GM18498 (cell line): ENCODE measurements at regions not wholly inside any gene's neighbourhood (a gene's known extent, or its start where the extent isn't known, plus 50 kb on each side); places are given as distances from the start of the nearest gene placed in this dataset.
"Not testable (repeated sequence)": the region's sequence is repeated elsewhere in the genome, so short reads cannot be mapped to it uniquely, and the experiment has no call there.

Experiments
- ATAC-seq: cut with Tn5 transposase; IDR thresholded peaks from one replicate; pipeline ENCODE4 v1.9.1; 2021; ENCODE audit warnings: mild to moderate bottlenecking, moderate library complexity; ENCODE audit not compliant: unreplicated experiment

DNA sequence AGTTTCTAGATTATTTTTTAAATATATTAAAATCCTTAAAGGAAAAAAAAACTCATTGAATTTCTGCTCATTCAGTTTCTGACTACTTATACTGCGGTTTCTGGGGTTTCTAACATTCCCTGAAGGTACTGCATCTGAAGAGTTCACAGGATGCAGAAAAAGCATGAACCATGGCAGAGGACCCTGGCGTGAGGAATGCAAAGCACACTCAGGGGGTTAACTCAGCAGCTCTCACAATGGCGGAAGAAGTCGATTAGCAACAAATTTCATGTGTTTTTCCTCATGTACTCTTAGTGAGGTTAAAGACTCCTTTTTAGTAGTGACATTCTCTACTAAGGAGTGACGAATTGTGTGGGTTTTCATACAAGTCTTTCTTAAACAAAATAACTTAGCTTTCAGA, 975.6 kb downstream of the NCAM2 start:
- ATAC-seq, result no peak

DNA sequence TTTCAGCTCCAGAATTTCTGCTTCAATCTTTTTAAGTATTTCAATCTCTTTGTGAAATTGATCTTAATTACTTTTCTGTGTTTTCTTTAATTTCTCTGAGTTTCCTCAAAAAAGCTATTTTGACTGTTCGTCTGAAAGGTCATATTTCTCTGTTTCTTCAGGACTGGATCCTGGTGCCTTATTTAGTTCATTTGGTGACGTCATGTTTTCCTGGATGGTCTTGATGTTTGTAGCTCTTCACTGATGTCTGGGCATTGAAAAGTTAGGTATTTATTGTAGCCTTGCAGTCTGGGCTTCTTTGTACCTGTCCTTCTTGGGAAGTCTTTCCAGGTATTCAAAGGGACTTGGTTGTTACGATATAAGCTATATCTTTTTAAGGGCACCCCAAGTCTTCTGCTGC, 998.7 kb downstream of the NCAM2 start:
- ATAC-seq, result no peak

DNA sequence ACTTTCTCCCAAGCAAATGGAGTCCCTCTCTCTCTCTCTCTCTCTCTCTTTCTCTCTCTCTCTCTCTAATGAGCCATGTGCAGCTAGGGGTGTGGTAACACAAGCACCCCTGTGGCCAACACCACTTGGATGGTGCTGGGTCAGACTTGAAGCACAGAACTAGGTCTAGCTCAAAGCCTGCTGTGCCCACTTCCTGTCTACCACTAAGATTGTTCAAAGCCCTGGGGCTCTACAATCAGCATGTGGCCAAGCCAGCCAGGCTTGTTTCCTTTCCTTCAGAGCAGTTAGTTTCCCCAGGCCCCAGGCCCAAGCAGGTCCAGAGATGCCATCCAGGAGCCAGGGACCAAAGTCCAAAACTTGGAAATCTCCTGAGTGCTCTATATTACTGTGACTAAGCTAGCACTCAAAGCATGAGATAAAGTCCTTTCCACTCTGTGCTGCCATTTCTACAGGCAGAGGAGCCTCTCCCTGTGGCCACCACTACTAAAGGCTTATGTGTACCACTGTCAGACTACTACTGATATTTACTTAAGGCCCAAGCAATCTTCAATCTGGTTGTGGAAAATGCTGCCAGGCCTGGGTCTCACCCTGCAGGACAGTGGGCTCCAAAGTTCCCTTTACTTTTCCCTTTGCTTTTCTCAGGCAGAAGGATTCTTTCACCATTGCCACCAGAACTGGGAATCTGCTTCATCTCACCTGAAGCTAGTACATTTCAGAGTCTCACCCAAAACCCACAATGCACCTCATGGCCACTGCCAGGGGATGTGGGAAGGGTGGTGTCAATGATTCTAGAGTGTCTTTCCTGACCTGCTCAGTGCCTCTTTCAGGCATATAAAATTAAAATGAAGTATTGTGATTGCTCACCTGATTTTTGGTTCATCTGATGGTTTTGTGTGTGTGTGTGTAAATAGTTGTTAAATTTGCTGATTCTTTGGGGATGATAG, 999.5 kb downstream of the NCAM2 start:
- no peak for ATAC-seq

DNA sequence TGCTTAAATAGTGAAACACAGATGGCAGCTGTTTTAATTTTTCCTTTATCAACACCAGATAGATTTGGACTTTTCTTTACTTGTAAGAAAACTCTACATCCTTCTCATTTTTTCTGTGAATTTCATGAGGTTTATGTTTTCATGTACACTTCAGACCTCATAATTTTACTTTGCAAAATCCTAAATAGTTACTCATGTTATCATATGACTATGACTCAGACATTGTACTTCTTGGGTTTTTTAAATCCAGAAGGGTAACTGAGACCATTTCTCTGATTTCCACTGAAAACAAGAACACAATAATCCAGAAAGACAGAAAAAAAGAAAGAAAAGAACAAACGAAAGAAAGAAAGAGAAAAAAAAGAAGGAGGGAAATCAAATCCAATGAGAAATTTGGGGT, 1021.6 kb downstream of the NCAM2 start:
- ATAC-seq, result no peak

DNA sequence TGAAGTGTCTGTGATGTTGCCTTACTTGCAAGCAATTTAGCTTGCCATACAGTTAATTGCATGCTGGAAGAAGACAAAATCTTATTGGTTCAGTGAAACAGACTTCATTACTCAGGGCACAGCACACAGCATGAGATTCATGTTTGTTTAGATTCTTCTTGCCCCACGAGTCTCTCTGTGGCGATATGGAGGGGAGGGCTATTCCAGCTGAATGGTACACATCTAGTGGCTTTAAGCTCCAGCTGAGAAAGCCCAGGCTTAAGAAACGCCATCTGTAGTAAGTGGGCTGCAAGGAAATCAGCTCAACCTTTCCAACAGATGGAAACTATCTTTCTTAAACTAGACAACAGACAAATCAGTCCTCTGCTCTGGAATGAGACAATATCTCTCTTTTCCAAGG, 1022.0 kb downstream of the NCAM2 start:
- no peak for ATAC-seq

DNA sequence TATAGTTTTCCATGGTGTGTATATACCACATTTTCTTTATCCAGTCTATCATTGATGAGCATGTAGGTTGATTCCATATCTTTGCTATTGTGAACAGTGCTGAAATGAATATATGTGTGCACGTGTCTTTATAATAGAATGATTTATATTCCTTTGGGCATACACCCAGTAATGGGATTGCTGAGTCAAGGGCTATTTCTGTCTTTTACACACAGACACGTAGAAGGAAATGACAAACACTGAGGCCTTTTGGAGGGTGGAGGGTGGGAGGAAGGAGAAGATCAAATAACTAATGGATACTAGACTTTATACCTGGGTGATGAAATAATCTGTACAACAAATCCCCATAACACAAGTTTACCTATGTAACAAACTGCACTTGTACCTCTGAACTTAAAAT, 1025.7 kb downstream of the NCAM2 start:
- ATAC-seq, result not testable (repeated sequence)

DNA sequence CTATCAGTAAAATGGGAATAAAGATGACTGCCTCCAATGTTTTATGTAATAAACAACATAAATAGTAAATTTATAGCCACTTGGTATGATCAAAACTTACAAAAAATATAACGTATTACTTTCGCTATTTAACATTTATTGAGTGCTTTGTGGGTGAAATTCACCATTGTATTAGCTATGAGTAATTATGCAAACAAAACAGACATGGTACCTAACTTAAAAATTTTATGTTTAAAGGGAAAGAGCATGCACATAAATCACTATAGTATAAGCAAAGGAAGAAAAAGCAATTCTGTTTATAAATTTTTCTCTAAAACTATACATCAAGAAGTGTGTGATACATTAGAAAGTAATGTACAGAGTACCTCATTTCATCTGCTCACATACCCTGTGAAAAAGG, 1046.2 kb downstream of the NCAM2 start:
- no peak for ATAC-seq

DNA sequence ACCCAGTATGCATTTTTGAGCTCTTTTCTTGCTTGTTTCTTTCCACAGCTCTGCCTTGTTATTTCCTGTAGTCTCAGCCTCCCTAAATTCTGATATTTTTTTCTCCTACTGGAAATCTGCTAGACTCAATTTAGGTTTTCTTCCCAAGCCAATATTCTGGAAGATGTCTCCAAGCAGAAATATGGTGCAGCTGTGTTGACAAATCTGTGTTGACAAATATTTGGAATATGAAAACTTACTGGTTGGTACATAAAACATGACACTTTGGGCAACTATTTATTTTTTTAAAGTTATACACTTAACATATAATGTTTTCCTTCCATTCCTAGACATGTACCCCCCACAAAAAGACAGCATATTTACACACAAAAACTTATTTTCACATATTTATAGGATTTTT, 1048.4 kb downstream of the NCAM2 start:
- no peak for ATAC-seq

DNA sequence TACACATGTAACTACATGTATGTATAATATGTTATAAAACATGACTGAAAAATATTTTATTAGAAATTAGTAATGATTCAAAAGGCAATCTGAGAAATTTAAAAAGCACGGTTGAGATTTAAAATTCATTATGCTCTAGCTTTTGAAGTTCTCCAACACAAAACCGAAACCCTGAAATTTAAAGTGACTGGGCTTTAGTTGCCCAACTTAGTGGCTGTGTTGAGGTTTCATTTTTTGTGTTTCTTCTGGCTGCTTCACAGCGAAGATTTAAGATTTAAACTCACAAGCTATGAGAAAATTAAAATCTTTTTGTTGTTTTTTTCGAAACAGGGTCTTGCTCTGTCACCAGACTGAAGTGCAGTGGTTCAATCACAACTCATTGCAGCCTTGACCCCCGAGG, 1058.7 kb downstream of the NCAM2 start:
- ATAC-seq, result no peak

DNA sequence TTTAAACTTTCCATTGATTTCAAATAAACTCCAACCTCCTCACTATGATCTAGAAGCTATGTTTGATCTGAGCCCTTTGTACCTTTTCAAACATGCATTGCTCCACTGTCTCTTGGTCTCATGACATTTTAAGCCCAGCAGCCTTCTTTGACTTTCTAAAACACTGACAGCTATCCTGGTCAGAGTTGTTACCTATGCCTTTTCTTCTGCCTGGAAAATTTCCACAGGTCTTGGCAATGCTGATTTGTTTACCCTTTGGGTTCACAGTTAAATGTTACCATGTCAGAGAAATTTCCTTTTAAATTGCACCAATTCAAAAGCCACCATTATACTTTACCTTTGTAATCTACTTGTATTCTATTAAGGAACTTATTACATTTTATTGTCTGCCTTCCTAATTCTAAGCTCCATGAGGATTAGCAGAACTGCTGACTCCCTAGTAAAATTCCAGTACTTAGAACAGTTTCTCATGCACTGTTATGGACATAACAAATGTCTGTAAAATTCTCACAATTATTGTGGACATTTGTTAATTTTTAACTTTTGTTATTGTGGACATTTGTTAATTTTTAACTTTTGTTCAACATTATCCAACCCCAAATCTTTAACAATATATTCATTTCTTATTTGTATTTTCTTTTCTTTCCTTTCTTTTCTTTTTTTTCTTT, 1064.4 kb downstream of the NCAM2 start:
- no peak for ATAC-seq

DNA sequence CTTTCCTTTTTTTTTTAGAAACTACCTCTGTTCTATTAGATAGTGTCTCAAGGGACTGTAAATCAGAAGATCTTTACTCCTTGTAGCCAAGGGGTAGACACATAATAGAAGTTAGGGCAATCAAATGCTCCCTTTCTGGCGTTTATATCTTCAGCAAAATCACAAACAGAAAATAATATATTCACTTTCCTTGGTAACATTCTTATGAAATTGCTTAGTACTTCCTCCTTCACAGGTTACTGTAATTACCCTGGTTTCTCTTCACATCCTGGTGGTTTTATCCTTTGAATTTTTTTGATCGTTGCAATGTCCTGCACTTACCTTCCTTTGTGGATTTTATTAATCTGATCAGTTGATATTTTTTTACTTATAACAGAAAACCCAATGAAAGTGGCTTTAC, 1064.9 kb downstream of the NCAM2 start:
- no peak for ATAC-seq

DNA sequence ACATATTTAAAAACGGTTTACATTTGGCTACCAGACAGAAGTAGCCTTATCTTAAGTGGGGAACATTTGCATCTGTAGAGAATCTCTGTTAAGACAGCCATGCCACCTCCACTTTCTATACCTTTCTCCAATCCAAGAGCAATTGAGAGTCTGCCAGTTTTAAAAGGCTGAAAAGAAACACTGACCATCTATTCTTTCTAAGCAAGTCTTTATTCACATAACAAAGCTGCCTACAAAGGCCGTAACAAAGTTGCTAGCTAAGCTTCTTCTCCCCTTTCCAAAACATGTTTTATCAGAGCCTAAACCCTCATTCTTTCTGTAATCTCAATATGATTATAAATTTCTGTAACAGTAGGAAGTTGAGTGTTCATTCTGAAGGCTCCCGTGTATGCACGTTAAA, 1078.3 kb downstream of the NCAM2 start:
- no peak for ATAC-seq

DNA sequence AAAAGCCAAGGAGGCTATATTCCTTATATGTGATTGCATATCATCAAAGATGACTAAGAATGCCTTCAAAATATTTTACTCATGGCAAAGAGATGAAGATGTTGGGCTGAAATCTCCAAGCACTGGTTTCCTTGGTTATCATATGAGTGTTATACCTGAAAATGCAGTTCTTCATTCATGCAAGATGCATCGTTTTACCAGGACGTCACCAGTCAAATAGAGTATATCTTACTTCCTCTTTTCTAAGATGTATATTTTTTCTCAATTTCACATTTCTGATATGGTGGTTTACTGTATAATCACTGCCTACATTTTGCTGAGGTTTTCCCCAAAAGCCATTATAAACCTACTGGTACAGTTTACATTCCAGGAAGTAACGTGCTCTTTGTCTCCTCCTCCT, 1085.7 kb downstream of the NCAM2 start:
- ATAC-seq, result no peak

DNA sequence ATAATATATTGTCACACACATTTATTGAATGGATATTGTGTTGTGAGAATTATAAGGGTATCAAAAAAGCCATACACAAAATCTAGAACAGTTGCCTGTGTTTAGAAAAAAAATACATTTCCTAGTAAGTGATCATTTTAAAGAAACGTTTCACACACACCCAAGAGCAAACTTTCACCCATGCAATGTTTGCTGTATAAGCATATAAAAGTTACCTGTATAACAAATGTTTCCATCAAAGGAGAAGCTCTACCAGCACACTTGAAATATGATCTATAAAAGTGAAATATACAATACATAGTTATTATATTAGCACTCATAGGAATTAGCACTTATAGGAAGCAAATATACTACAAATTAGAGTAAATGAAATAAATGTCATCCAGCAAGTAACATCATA, 1098.1 kb downstream of the NCAM2 start:
- no peak for ATAC-seq

DNA sequence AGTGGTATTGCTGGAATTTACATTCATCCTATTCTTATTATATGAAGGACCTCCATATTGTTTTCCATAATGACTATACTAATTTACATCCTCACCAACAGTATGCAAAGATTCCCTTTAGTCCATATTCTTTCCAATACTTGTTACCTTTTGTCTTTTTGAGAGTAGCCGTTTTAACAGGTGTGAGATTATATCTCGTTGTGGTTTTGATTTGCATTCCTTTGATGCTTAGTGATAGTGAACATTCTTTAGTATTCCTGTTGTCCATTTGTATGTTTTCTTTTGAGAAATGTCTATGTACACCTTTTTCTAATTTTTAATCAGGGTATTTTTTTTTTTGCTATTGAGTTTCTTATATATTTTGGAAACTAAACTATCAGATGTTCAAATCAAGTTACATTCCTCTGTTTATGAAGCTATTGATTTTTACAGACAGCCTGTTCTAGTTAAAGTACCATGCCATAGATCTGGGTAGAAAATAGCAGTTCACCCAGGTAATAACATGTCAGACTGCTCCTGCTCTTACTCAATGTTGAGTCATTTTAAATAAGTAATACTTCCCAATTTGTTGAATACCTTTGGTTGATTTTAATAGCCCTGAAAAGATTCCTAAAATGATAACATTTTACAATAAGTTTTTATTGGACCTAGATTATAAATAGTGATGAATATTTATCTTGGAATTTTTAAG, 1108.7 kb downstream of the NCAM2 start:
- no peak for ATAC-seq

DNA sequence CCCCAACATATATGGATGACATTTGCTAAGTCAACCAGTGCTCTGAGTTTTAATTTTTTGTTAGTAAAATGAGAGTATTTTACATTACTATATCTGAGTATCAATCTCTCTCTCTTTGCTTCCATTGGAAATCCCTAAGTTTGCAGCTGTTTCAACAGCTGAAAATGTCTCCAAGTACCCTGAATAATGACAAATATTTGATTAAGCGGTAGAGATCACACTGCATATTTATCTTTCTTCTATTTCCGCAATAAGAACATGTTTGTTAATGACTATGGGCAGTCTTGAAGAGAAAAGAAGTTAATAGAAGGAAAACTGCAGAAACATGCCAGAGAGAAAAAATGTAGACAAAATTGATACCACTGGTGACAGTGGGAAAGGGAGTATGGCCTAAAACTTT, 1117.5 kb downstream of the NCAM2 start:
- ATAC-seq, result no peak

DNA sequence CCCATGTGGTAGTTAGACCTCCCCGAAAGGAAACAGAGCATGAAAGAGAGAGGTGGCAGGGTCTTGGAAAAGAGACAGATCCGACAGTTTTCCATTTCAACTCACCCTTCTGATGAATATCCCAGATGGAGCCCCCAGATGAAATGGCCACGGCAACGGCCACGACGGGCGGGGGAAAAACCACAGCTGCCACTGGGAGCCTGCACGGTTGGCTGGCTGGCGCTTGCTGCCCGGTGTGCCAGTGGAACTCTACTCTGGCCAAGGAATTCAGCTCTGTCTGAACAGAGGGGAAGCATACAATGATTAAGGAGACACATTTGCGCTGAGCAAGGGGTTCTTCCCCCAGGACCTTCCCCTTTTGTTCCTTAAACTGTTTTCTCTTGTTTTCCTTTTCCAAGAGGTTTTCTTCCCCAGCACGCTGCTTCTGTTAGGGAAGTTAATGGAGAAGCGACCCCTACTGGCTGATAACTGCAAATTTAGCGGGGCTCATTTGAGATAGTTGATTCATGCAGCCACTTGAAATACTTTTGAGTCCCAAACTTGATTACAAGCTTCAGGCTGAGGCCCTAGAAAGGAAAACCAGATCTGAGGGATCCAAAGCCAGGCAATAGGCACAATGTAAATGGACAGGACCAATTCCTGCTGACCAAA, 1122.5 kb downstream of the NCAM2 start:
- ATAC-seq, result no peak

DNA sequence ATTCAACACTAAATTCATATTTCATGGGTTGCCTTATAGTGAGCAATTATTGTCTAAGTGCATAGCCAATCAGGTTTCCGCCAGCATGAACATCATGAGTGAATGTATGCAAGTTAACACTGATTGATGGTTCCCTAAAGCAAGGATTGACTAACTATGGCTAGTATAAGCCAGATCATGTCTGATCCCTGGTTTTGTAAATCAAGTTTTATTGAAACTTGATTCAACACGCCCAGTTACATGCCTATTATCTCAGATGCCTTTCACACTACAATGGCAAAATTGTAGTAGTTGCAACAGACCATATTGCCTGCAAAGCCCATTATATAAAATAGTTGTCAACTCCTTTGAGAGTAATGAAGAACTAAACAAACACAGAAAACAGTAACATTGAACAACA, 1127.4 kb downstream of the NCAM2 start:
- ATAC-seq, result no peak

DNA sequence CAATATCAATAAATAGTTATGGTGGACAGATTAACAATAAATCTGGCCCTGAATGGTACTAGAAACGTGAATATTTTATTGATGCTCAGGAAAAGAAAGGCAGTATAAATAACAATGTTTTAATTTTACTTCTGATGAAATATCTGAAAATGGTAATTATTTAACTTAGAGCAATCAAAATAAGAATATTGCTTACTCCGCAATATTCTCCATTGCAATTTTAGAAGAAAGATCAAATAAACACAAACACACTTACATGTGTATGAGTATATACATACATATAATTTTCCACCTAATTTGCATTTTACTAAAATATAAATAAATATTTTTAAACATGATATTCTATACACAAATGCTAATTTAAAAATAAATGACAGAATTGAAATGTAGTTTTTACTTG, 1130.5 kb downstream of the NCAM2 start:
- no peak for ATAC-seq

DNA sequence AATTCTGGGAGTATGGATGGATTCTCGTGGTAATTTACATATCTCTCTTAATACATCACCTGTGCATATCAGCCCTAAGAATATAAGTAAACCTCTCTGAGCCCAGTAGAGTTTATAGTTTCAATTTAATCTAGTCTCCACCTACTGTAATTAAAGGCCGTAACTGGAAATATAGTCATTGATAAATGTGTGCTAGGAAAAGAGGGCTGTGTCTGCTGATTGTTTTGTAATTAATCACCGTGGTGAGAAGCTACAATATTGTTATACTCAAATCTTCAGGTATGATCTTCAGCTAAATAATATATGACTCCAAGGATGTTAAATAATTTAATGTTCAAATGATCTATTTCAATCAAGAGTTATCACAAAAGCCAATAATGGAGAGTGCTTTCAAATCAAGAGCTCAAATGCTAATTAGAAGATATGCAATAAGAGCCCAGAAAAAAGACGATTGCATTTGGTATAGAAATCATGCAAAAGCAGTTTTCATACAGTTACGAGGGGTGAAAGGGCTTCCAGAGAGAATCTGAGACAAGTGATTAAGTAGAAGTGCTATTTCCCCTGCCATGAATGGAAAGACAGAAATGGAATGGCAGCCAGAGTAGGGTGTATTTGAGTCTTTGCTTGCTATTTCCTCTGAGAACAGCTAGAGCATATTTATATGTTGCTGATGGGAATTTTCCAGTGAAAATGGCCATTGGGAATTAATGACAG, 1134.3 kb downstream of the NCAM2 start:
- no peak for ATAC-seq

DNA sequence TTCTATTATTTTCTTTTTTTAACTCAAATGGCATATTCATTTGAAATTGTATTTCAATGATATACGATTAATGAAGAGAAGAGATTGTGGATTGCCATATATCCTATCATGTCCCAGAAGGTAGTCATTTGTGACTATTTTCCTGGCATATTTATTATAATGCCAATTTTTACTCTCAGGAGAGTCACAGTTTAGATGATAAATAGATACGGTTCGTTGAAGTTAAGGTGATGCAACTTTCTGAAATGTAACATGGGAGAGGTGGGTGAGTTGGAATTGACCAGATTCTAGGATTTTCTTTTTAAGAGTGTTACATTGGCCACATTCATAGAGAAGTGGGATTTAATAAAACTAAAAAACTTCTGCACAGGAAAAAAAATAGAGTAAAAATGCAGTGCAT, 1138.5 kb downstream of the NCAM2 start:
- no peak for ATAC-seq
